GM21619 (cell line): ENCODE measurements at regions not wholly inside any gene's neighbourhood (a gene's known extent, or its start where the extent isn't known, plus 50 kb on each side); places are given as distances from the start of the nearest gene placed in this dataset.

Experiments used
- ATAC-seq: cut with Tn5 transposase; IDR thresholded peaks from one replicate; pipeline ENCODE4 v1.9.1; 2021; ENCODE audit not compliant: unreplicated experiment

GRCh38 chr18:76133873-76134272 is 361.2 kb downstream of the ZNF516 start:
- ATAC-seq, result no peak

DNA sequence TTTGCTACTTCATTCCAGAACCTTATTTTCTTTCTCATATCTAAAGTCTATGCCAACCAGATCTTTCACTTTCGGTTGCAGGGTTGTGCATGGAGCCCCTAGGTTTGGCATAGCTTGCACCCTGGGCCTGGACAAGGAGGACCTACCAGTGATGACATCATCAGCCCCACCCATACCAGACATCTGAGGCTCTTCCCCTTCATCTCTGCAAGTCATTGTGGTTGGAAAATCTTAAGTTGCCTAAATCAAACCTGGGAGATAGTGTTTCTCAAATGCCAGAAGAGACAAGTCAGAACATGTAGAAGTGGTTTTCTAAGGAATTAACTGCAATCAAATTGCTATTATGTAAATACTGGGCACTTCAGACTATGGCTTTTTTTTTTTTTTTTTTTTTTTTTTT is 363.3 kb downstream of the ZNF516 start:
- ATAC-seq, result no peak

DNA sequence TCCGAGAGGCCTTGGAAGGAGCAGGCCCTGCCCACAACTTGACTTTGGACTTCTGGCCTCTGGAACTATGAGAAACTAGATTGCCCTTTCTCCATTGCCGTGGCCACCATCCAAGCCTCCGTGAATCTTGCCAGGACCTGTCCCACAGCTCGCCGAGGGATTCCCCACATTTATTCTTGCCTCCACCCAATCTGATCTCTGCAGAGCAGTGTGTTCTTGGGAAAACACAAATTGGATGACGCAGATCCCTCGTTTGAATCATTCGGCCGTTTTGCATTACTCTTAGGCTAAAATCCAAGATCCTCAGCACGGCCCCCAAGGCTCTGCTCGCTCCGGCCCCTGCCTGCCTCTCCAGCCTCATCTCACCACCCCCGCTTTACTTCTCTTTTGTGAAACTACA is 364.2 kb downstream of the ZNF516 start:
- no peak for ATAC-seq

GRCh38 chr18:76126327-76126726 is 368.7 kb downstream of the ZNF516 start:
- ATAC-seq, result no peak

DNA sequence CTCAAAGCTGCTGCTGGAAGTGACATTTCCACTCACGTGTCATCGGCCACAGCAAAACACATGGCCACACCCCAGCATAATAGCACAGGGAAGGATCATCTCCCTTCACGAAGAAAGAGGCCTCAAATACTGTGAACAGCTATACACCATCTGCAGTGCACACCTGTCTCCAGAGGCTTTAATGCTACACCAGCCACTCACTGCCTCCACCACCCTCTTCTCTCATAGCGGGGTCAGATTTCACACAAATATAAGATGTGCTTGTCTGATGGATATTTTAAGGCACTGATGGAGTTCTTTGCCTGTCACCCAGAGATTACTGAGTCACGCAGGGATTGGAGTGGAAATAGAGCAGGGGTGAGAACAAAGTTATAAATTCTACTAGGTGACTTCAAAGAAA is 374.0 kb downstream of the ZNF516 start:
- no peak for ATAC-seq

GRCh38 chr18:76115580-76115979 is 379.5 kb downstream of the ZNF516 start:
- no peak for ATAC-seq

DNA sequence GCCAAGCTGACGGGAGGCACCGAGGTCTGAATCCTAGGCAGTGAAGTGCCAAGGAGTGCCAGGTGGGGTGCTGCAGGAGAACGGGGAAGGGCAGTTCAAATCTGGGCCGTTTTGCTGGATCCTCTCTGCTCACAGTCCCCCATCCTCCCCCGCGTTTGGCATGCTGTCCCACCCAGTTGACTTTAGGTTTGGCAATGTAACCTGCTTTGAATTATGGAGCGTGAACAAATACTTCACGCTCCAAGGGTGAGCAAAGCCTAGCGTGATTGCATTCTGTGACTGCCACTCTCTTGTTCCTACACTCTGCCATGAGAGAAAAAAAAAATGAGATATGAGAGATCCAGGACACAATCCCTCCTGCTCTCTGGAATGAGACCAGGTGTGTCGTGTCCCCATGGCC is 381.9 kb downstream of the ZNF516 start:
- no peak for ATAC-seq

GRCh38 chr18:76102626-76103025 is 392.4 kb downstream of the ZNF516 start:
- ATAC-seq, result no peak

GRCh38 chr18:76102156-76102555 is 392.9 kb downstream of the ZNF516 start:
- no peak for ATAC-seq

DNA sequence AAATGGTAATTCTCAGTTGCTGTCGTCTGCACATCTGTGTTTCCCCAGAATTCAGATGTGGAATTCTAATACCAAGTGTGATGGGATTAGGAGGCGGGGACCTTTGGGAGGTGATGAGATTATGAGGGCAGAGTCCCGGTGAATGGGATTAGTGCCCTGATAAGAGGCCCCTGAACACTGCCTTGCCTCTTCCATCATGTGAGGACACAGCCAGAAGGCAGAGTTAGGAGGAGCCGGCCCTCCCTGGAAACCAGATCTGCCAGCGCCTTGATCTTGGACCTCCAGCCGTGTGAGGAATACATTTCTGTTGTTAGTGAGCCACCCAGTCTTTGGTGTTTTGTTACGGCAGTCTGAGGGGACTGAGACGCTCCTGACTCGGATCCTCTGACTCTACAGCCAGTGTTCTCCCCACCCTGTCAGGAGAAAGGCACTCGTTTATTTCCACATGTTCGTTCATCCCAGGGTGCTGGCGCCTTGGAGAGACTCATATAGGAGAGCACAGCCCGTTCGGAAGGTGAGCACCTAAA is 395.0 kb downstream of the ZNF516 start:
- no peak for ATAC-seq

- no peak for ATAC-seq
Measured at GRCh38 chr18:76098674-76099411, 396.2 kb downstream of the ZNF516 start.

- ATAC-seq, result no peak
Measured at GRCh38 chr18:76081536-76081935, 413.5 kb downstream of the ZNF516 start.

GRCh38 chr18:76080430-76080829 is 414.6 kb downstream of the ZNF516 start:
- ATAC-seq, result no peak

DNA sequence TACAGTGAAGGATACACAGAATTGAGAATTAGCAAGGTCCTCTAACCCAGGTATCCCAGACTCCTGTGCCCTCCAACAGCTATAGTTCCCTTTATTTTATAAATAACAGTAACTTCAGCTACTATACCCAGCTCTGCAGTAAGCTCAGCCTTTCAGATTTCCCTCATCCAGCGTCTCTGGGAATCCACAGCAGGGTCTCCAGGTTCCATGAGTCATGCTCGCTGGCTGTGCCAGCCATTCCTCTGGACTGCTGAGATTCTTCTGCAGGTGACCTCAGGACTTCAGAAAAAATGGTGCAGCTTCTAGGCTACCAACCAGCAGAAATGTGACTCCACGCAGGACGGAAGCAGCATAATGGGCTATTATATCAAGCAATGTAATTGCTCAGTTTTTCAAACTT is 419.3 kb downstream of the ZNF516 start:
- ATAC-seq, result no peak

- no peak for ATAC-seq
Measured at GRCh38 chr18:76064998-76065397, 430.0 kb downstream of the ZNF516 start.

DNA sequence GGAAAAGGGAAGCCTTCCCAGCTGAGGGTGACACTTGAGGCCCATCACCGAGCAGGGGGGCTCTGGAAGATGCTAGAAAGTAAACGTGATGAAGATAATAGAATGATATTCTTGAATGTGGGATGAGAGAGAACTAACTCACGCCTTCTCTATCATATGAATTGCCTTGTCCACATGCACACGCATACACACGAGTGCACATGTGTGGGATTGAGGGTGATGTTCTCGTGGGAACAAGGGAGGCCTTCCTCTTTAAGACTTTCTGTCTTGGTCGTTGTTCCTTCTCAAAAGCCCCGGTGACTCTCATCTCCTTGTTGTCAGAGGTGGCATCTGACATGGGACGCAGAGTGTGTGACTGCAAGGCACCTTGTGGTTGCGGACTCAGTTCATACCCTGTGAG is 436.9 kb downstream of the ZNF516 start:
- ATAC-seq, result no peak

DNA sequence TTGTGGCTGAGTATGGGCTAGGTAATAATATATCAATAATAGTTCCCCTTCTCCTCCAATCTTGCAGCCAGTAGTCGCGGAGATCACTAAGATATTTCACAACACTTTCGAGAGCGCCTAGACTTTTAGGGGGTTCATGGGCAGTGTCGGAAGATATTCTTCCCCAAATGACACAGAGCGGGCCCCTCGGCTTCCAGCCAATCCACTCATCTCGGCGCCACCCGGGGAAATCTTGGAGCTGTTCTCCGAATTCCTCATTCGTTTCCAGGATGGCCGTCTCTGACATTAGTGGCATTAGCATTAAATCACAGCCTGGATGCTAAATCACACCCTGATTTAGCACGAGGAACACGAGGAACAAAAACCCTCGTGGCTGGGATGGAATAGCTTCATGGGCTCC is 437.7 kb downstream of the ZNF516 start:
- ATAC-seq, result no peak

- no peak for ATAC-seq
Measured at GRCh38 chr18:76056471-76057110, 438.5 kb downstream of the ZNF516 start.

GRCh38 chr18:76055578-76055977 is 439.5 kb downstream of the ZNF516 start:
- no peak for ATAC-seq

DNA sequence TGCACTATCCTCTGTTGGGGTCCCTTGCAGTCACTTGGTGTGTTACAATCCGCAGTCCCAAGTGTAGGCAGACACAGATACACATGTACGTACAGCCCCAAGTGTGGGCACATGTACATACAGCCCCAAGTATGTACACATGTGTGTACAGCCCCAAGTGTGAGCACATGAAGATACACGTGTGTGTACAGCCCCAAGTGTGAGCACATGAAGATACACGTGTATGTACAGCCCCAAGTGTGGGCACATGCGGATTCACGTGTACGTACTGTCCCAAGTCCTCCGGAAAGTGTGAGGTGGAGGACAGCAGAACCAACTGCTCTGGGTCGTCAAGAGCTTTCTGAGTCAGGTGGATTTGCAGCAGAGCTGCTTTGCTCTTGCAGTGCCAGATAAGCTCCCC is 440.0 kb downstream of the ZNF516 start:
- ATAC-seq, result no peak

DNA sequence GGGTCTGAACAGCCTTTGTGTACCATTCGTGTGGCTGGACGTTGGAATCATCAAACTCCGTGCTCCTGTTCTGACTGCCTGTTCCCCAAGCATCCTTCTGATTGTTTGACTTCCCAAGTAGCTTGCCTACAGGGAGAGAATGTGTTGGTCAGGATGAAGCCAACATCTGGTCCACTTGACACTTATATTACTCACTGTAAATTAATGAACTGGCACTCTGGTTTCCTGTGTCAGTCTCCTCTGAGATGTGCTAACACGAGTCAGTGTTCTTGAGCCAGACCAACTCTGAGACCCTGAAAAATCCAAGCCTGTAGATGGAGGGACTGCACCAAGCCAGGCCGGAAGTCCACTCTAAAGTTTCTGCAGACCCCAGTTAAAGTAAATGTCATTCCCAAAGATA is 440.9 kb downstream of the ZNF516 start:
- ATAC-seq, result no peak

GRCh38 chr18:76053551-76053950 is 441.5 kb downstream of the ZNF516 start:
- no peak for ATAC-seq

- ATAC-seq, result no peak
Measured at GRCh38 chr18:76052227-76052595, 442.8 kb downstream of the ZNF516 start.
